ENCODE measurements at regions not wholly inside any gene's neighbourhood (a gene's known extent, or its start where the extent isn't known, plus 50 kb on each side); places are given as distances from the start of the nearest gene placed in this dataset.

DNA sequence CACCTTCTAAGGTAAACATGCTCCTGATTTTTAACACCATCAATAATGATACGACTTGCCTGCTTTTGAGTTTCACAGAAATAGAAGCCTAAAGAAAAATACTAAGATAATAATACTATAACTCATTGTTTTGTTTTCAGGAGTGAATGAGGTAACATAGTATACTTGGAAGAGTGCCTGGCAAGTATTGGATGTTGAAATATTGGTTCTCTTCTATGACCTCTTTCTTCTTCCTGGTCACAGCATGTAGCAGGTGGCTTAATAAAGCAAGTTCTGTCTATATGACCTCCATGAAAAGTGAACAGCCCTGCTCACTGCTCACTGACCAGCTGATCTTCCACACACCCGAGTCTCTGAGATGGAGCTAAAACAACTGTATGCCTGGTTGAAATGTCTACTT, 312.3 kb upstream of the ONECUT1 start:
- TF ChIP-seq, protein P1, sequence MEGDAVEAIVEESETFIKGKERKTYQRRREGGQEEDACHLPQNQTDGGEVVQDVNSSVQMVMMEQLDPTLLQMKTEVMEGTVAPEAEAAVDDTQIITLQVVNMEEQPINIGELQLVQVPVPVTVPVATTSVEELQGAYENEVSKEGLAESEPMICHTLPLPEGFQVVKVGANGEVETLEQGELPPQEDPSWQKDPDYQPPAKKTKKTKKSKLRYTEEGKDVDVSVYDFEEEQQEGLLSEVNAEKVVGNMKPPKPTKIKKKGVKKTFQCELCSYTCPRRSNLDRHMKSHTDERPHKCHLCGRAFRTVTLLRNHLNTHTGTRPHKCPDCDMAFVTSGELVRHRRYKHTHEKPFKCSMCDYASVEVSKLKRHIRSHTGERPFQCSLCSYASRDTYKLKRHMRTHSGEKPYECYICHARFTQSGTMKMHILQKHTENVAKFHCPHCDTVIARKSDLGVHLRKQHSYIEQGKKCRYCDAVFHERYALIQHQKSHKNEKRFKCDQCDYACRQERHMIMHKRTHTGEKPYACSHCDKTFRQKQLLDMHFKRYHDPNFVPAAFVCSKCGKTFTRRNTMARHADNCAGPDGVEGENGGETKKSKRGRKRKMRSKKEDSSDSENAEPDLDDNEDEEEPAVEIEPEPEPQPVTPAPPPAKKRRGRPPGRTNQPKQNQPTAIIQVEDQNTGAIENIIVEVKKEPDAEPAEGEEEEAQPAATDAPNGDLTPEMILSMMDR (conservative IDR thresholded peaks at IDR 0.05) = no peak
- Histone ChIP-seq H3T11ph (ENCODE audit: low read length) (no peak overlapping the region), H4K5ac (ENCODE audit: insufficient read length, low read depth, low read length) (no peak overlapping the region), H2BK12ac (ENCODE audit: insufficient read length, low read depth, low read length) (no peak overlapping the region), H3K23me2 (ENCODE audit: insufficient read length, low read depth, low read length, poor library complexity, severe bottlenecking) (no peaks in the 10 kb centered on the region), H2AK5ac (ENCODE audit: insufficient read length, low read length) (no peak overlapping the region), H4K8ac (replicated peaks; ENCODE audit: insufficient read length, low read depth, low read length) (no peak overlapping the region), H3K27me3 (ENCODE audit: insufficient read depth, low read length) (no peaks in the 10 kb centered on the region), H3K56ac (ENCODE audit: insufficient read length, low read depth, low read length) (no peak overlapping the region), H2BK20ac (ENCODE audit: low read depth, low read length, poor library complexity, severe bottlenecking) (no peak overlapping the region), H3K23ac (ENCODE audit: insufficient read length, low read depth, low read length) (no peak overlapping the region), H2BK120ac (ENCODE audit: low read depth, low read length, poor library complexity, severe bottlenecking) (no peak overlapping the region), H2BK15ac (ENCODE audit: low read depth, low read length) (no peak overlapping the region), H4K20me1 (ENCODE audit: control insufficient read depth, insufficient read depth, insufficient read length) (no peaks in the 10 kb centered on the region), H3K4me1 (ENCODE audit: insufficient read depth, low read length) (no peaks in the 10 kb centered on the region), H3K9me3 (ENCODE audit: control insufficient read depth, low read depth, low read length) (no peaks in the 10 kb centered on the region), H2BK5ac (ENCODE audit: insufficient read length, low read length) (no peak overlapping the region), H3K4me2 (ENCODE audit: insufficient read depth, insufficient read length, low read length) (no peak overlapping the region), H3K4ac (ENCODE audit: low read depth, low read length) (no peak overlapping the region), H3K18ac (ENCODE audit: insufficient read length, low read depth, low read length) (no peak overlapping the region), H3K9ac (ENCODE audit: extremely low read depth, insufficient read length, low read length) (no peak overlapping the region), H3K27ac (ENCODE audit: insufficient read length, low read depth, low read length) (no peak overlapping the region), H3K79me2 (ENCODE audit: insufficient read depth, low read length) (no peaks in the 10 kb centered on the region), H2AFZ (ENCODE audit: low read length) (no peak overlapping the region), H3K14ac (ENCODE audit: insufficient read depth, low read length) (no peak overlapping the region), H4K91ac (ENCODE audit: insufficient read length, low read depth, low read length) (no peak overlapping the region), H3K79me1 (ENCODE audit: insufficient read depth, low read depth, low read length, poor library complexity, severe bottlenecking) (no peaks in the 10 kb centered on the region)
- Mint-ChIP-seq H3K36me3 (ENCODE audit: insufficient read depth in 1 of 3, low read depth in 3 of 3) (peaks cover 0 to 3% (median 0%) of the 10 kb centered on the region in 3 experiments; a peak in 2 of 7 replicates), H3K27ac (no peak overlapping the region), H3K4me1 (no peaks in the 10 kb centered on the region), H3K27me3 (ENCODE audit: low read depth) (no peaks in the 10 kb centered on the region; the same call in 1 of the 2 replicates), H3K4me3 (no peak overlapping the region), H3K9me3 (peaks cover 3% of the 10 kb centered on the region in 2 experiments; a peak in 2 of 5 replicates)
- no peak for DNase-seq
- WGBS (ENCODE audit: extremely low coverage, insufficient read length, low lambda C conversion rate) = no CpG with 5 or more reads among the region's 2 CpGs
